ENCODE measurements at regions not wholly inside any gene's neighbourhood (a gene's known extent, or its start where the extent isn't known, plus 50 kb on each side); places are given as distances from the start of the nearest gene placed in this dataset.

- TF ChIP-seq CTCF (IDR thresholded peaks at IDR 0.05 in 2 of 3, conservative IDR thresholded peaks at IDR 0.05 in 1 of 3; ENCODE audit: insufficient read depth in 2 of 3, low read depth in 1 of 3, low read length in 3 of 3) (no peak), TCF7L2 (IDR thresholded peaks at IDR 0.05; ENCODE audit: low read depth, low read length) (no peak), ATF4 (CRISPR knock-in tag; IDR thresholded peaks at IDR 0.05) (no peak)
These were observed 232.6 kb downstream of the FAT3 start for GRCh38 chr11:92457250-92457649.

Data from K562 (cell line).